ENCODE measurements at regions not wholly inside any gene's neighbourhood (a gene's known extent, or its start where the extent isn't known, plus 50 kb on each side); places are given as distances from the start of the nearest gene placed in this dataset.

DNA sequence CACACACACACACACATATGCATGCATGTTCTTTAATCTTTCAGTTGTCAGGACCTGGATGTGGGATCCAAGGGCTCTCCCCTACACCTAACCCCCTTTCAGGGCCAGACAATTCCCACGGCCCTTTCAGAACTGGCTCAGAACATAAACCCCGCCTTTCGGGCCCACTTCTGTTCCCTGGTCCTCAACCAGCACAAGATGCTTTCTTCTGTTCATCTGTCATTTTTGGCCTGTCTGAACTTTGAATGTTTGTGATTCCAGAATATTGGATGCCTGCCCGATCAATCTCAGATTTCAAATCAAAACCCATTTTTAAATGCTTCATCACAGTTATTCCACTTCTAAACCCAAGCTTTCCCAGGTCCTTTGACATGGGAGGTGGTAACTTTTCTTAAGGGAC, 167.3 kb downstream of the USP12 start:
- no peak for DNase-seq (ENCODE audit: low read depth in 1 of 2, low spot score in 1 of 2)
- no peak overlapping the region for H3K27ac ChIP-seq (replicated peaks)
- TF ChIP-seq, protein P1, sequence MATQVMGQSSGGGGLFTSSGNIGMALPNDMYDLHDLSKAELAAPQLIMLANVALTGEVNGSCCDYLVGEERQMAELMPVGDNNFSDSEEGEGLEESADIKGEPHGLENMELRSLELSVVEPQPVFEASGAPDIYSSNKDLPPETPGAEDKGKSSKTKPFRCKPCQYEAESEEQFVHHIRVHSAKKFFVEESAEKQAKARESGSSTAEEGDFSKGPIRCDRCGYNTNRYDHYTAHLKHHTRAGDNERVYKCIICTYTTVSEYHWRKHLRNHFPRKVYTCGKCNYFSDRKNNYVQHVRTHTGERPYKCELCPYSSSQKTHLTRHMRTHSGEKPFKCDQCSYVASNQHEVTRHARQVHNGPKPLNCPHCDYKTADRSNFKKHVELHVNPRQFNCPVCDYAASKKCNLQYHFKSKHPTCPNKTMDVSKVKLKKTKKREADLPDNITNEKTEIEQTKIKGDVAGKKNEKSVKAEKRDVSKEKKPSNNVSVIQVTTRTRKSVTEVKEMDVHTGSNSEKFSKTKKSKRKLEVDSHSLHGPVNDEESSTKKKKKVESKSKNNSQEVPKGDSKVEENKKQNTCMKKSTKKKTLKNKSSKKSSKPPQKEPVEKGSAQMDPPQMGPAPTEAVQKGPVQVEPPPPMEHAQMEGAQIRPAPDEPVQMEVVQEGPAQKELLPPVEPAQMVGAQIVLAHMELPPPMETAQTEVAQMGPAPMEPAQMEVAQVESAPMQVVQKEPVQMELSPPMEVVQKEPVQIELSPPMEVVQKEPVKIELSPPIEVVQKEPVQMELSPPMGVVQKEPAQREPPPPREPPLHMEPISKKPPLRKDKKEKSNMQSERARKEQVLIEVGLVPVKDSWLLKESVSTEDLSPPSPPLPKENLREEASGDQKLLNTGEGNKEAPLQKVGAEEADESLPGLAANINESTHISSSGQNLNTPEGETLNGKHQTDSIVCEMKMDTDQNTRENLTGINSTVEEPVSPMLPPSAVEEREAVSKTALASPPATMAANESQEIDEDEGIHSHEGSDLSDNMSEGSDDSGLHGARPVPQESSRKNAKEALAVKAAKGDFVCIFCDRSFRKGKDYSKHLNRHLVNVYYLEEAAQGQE (IDR thresholded peaks at IDR 0.05; ENCODE audit: insufficient replicate concordance, low read depth), result no peak
- no peak for TF ChIP-seq GABPA (IDR thresholded peaks at IDR 0.05; ENCODE audit: low read depth)
- TF ChIP-seq POLR2AphosphoS5 (IDR thresholded peaks at IDR 0.05; ENCODE audit: low read depth), result no peak
- no peak for TF ChIP-seq CTCF (IDR thresholded peaks at IDR 0.05; ENCODE audit: insufficient read depth, low read length)
- no peak for TF ChIP-seq SPI1 (IDR thresholded peaks at IDR 0.05; ENCODE audit: borderline replicate concordance, low read depth)
- H3K27me3 ChIP-seq (ENCODE audit: insufficient read depth, poor library complexity, severe bottlenecking), result peaks cover 31% of the 10 kb centered on the region
- H3K4me3 ChIP-seq (replicated peaks; ENCODE audit: insufficient read depth, low read length), result no peak overlapping the region

GRCh38 chr13:27001705-27002104, 169.9 kb downstream of the USP12 start:
- no peak for TF ChIP-seq CTCF (IDR thresholded peaks at IDR 0.05; ENCODE audit: insufficient read depth, low read length)
- TF ChIP-seq, protein P1 (IDR thresholded peaks at IDR 0.05; ENCODE audit: insufficient replicate concordance, low read depth), result no peak
- TF ChIP-seq SPI1 (IDR thresholded peaks at IDR 0.05; ENCODE audit: borderline replicate concordance, low read depth), result no peak
- Histone ChIP-seq H3K4me3 (replicated peaks; ENCODE audit: insufficient read depth, low read length) (no peak overlapping the region), H3K27ac (replicated peaks) (no peak overlapping the region), H3K27me3 (ENCODE audit: insufficient read depth, poor library complexity, severe bottlenecking) (peaks cover 19% of the 10 kb centered on the region)
- no peak for DNase-seq (ENCODE audit: low read depth in 1 of 2, low spot score in 1 of 2)

DNA sequence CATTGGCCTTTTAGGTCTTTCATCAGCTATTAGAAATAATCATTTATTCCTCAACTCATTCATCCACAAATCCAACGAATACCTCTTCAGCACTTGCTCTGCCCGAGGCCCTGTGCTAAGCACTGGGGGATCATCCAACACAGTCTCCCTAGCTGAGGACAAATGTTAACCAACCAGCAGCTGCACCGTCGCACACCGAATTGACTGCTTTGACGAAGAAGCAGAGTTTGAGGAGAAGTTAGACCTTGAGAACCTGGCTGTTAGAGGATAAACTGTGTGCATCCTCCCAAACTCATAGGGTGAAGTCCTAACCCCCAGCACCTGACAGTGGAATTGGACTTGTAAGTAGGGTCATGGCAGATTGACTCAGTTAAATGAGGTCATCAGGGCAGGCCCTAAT, 170.9 kb downstream of the USP12 start:
- Histone ChIP-seq H3K27me3 (ENCODE audit: insufficient read depth, poor library complexity, severe bottlenecking) (peaks cover 10% of the 10 kb centered on the region), H3K4me3 (replicated peaks; ENCODE audit: insufficient read depth, low read length) (no peak overlapping the region), H3K27ac (replicated peaks) (no peak overlapping the region)
- TF ChIP-seq, protein P1 (IDR thresholded peaks at IDR 0.05; ENCODE audit: insufficient replicate concordance, low read depth), result no peak
- TF ChIP-seq POLR2AphosphoS5 (IDR thresholded peaks at IDR 0.05; ENCODE audit: low read depth), result no peak
- DNase-seq (ENCODE audit: low read depth in 1 of 2, low spot score in 1 of 2), result no peak

- H3K27ac ChIP-seq (replicated peaks), result no peak overlapping the region
- TF ChIP-seq POLR2AphosphoS5 (IDR thresholded peaks at IDR 0.05; ENCODE audit: low read depth) (no peak), GABPA (IDR thresholded peaks at IDR 0.05; ENCODE audit: low read depth) (no peak), CTCF (IDR thresholded peaks at IDR 0.05; ENCODE audit: insufficient read depth, low read length) (no peak), SPI1 (IDR thresholded peaks at IDR 0.05; ENCODE audit: borderline replicate concordance, low read depth) (no peak)
- TF ChIP-seq, protein P1 (IDR thresholded peaks at IDR 0.05; ENCODE audit: insufficient replicate concordance, low read depth), result no peak
- no peak for DNase-seq (ENCODE audit: low read depth in 1 of 2, low spot score in 1 of 2)
- peaks cover 11% of the 10 kb centered on the region for H3K27me3 ChIP-seq (ENCODE audit: insufficient read depth, poor library complexity, severe bottlenecking)
- no peak overlapping the region for H3K4me3 ChIP-seq (replicated peaks; ENCODE audit: insufficient read depth, low read length)
Observed at GRCh38 chr13:26999499-26999898, 172.1 kb downstream of the USP12 start.
